K562 (cell line): ENCODE measurements at regions not wholly inside any gene's neighbourhood (a gene's known extent, or its start where the extent isn't known, plus 50 kb on each side); places are given as distances from the start of the nearest gene placed in this dataset.

Experiments
- ATAC-seq: fragments of 200-7000 bp; cut with Tn5 transposase; 3 replicates; pipeline ENCODE4 v1.9.1; 2020; ENCODE audit warnings: moderate library complexity
- BruUV-seq: library from RNA; stranded (reverse); fragments of 400-500 nt; replicated peaks from 2 replicates; lab custom pipeline; 2021; lab: Mats Ljungman, UMichigan
- CTCF ChIA-PET: fragments of 300-600 bp; formaldehyde crosslinking; extraction: SDS; loops from one replicate; lab custom pipeline; 2021; ENCODE audit warnings: low intra/inter-chr PET ratio; lab: Yijun Ruan, JAX
- POLR2A ChIA-PET: fragments of 300-600, 350-650 bp; sonication (Branson Sonifier 250); formaldehyde crosslinking; extraction: SDS; loops from one replicate; lab custom pipeline; 2021; ENCODE audit warnings: antibody characterized with exemption, inconsistent platforms; lab: Yijun Ruan, JAX
- DNase-seq, 4 experiments: peaks; one replicate each; pipeline versions ENCODE4 v3.0.0 to v3.0.0-alpha.2; 2011 to 2018; ENCODE audit warnings: low spot score in 3 of 4, mixed read lengths in 3 of 4; ENCODE audit errors: extremely low read depth in 1 of 4
- FAIRE-seq: peaks from 2 replicates; lab custom pipeline; 2011; peaks lifted over from hg19 to GRCh38; lab: Jason Lieb, UNC
- H2AFZ ChIP-seq: 2 replicates; pipeline ENCODE4 v1.6.0; 2011; ENCODE audit warnings: low read depth, low read length, control low read depth, inconsistent platforms
- H3K27ac ChIP-seq: fragments of 200-600 bp; 3 replicates; pipeline ENCODE4 v1.8.0; 2011; ENCODE audit warnings: low read depth, mild to moderate bottlenecking, control low read depth, inconsistent platforms, low read length, moderate library complexity, mixed read lengths; ENCODE audit errors: extremely low read depth
- H3K27me3 ChIP-seq, 2 experiments: fragments of 300-600 bp in 1 of 2; 2 replicates in 1 of 2; 3 replicates in 1 of 2; pipeline versions ENCODE4 v1.6.0 to v1.8.0; 2011; ENCODE audit warnings: inconsistent platforms in 2 of 2, low read length in 2 of 2, mild to moderate bottlenecking in 1 of 2, mixed read lengths in 1 of 2, moderate library complexity in 1 of 2; ENCODE audit not compliant: control insufficient read depth in 2 of 2, insufficient read depth in 2 of 2
- H3K36me3 ChIP-seq: fragments of 300-600 bp; 3 replicates; pipeline ENCODE4 v1.8.0; 2011; ENCODE audit warnings: mild to moderate bottlenecking, low read length, inconsistent platforms; ENCODE audit not compliant: control insufficient read depth, insufficient read depth
- H3K4me1 ChIP-seq, 2 experiments: fragments of 200-600 bp in 1 of 2; replicated peaks in 1 of 2; 2 replicates in 1 of 2; 3 replicates in 1 of 2; pipeline versions ENCODE4 v1.5.1 to v1.8.0; 2011; ENCODE audit warnings: inconsistent platforms in 2 of 2, low read length in 2 of 2, mild to moderate bottlenecking in 1 of 2, mixed read lengths in 1 of 2, moderate library complexity in 1 of 2; ENCODE audit not compliant: control insufficient read depth in 2 of 2, insufficient read depth in 2 of 2
- H3K4me2 ChIP-seq: 2 replicates; pipeline ENCODE4 v1.6.1; 2011; ENCODE audit warnings: low read length, control low read depth, inconsistent platforms, mixed read lengths; ENCODE audit not compliant: insufficient read depth
- H3K4me3 ChIP-seq: fragments of 200-600 bp; sonication (generic), shearing (Covaris generic); 2 replicates; pipeline ENCODE4 v1.5.1; 2016; ENCODE audit warnings: control low read depth, inconsistent platforms
- H3K79me2 ChIP-seq: fragments of 200-600 bp; 3 replicates; pipeline ENCODE4 v1.8.0; 2011; ENCODE audit warnings: low read length, inconsistent platforms; ENCODE audit not compliant: control insufficient read depth, insufficient read depth
- H3K9ac ChIP-seq, 2 experiments: 2 replicates each; pipeline versions ENCODE4 v1.6.0 to v1.6.1; 2011; ENCODE audit warnings: low read depth in 2 of 2, low read length in 2 of 2, control low read depth in 1 of 2, inconsistent platforms in 1 of 2, mild to moderate bottlenecking in 1 of 2, mixed read lengths in 1 of 2; ENCODE audit not compliant: insufficient read depth in 1 of 2
- H3K9me1 ChIP-seq: one replicate; pipeline ENCODE4 v1.6.0; 2011; ENCODE audit warnings: inconsistent platforms, mild to moderate bottlenecking, low read length, moderate library complexity; ENCODE audit not compliant: control insufficient read depth, insufficient read depth
- H3K9me3 ChIP-seq: replicated peaks from 2 replicates; pipeline ENCODE4 v1.5.1; 2011; ENCODE audit warnings: low read depth, low read length, inconsistent platforms; ENCODE audit not compliant: control insufficient read depth, insufficient read depth
- H4K20me1 ChIP-seq: replicated peaks from 2 replicates; pipeline ENCODE4 v1.6.1; 2011; ENCODE audit warnings: low read length, inconsistent platforms, mixed read lengths; ENCODE audit not compliant: control insufficient read depth, insufficient read depth
- ELF1 ChIP-seq: fragments of 200-800 bp; sonication (Bioruptor generic); IDR thresholded peaks from 2 replicates; pipeline ENCODE4 v1.6.1; 2016; ENCODE audit warnings: missing genetic modification characterization, missing compliant biosample characterization
- ELF4 ChIP-seq: fragments of 450-650 bp; formaldehyde crosslinking; IDR thresholded peaks from 2 replicates; pipeline ENCODE4 v1.4.0; 2022; ENCODE audit warnings: missing genetic modification characterization
- HCFC1 ChIP-seq: IDR thresholded peaks from 2 replicates; pipeline ENCODE4 v1.6.1; 2012; ENCODE audit warnings: low read depth, low read length, improper control_type of control experiment
- HDAC6 ChIP-seq: IDR thresholded peaks from 2 replicates; pipeline ENCODE4 v1.6.1; 2012; ENCODE audit warnings: low read depth, mild to moderate bottlenecking, control low read depth, inconsistent platforms, low read length, moderate library complexity
- LEF1 ChIP-seq: fragments of 450-650 bp; IDR thresholded peaks from 2 replicates; pipeline ENCODE4 v1.6.1; 2016; ENCODE audit warnings: mild to moderate bottlenecking
- NR2F6 ChIP-seq: fragments of 450-650 bp; formaldehyde crosslinking; IDR thresholded peaks from 2 replicates; pipeline ENCODE4 v1.4.0; 2020; ENCODE audit warnings: mild to moderate bottlenecking
- PHB2 ChIP-seq: fragments of 450-650 bp; IDR thresholded peaks from 2 replicates; pipeline ENCODE4 v1.6.1; 2017; ENCODE audit warnings: low read depth
- PHF8 ChIP-seq: fragments of 200-600 bp; sonication (generic); IDR thresholded peaks from 2 replicates; pipeline ENCODE4 v1.6.1; 2012; ENCODE audit warnings: mixed run types, mild to moderate bottlenecking, inconsistent platforms, low read length, moderate library complexity, borderline replicate concordance
- POLR2B ChIP-seq: fragments of 450-650 bp; IDR thresholded peaks from 2 replicates; pipeline ENCODE4 v1.6.1; 2018; ENCODE audit warnings: low read depth; ENCODE audit not compliant: partially characterized antibody
- SIRT6 ChIP-seq: IDR thresholded peaks from one replicate; pipeline ENCODE4 v1.6.1; 2012; ENCODE audit warnings: low read depth, mild to moderate bottlenecking, control low read depth, inconsistent platforms, low read length, moderate library complexity
- TCF3 ChIP-seq: sonication (generic); formaldehyde crosslinking; IDR thresholded peaks from 2 replicates; pipeline ENCODE4 v1.4.0; 2020; ENCODE audit warnings: mild to moderate bottlenecking, missing genetic modification reagents
- ZNF431 ChIP-seq: sonication (generic); formaldehyde crosslinking; IDR thresholded peaks from 2 replicates; pipeline ENCODE4 v1.8.0; 2022; ENCODE audit warnings: mild to moderate bottlenecking, missing genetic modification reagents
- ZNF707 ChIP-seq: fragments of 250-450 bp; sonication (Bioruptor Pico); conservative IDR thresholded peaks from 2 replicates; pipeline ENCODE4 v1.8.0; 2022; ENCODE audit warnings: inconsistent platforms, mild to moderate bottlenecking, moderate library complexity
- ZNF830 ChIP-seq: fragments of 250-450 bp; sonication (Bioruptor Pico); IDR thresholded peaks from 2 replicates; pipeline ENCODE4 v1.5.0; 2021; ENCODE audit warnings: mild to moderate bottlenecking
- WGBS: fragments of 100-300 bp; shearing (Covaris generic); methylation state at CpG from one replicate; pipeline ENCODE4 v1.1.6; 2016; ENCODE audit warnings: low coverage, mixed read lengths; ENCODE audit not compliant: insufficient coverage; ENCODE audit errors: missing lambda C conversion rate; 5-methylcytosine and 5-hydroxymethylcytosine counted together
- in situ Hi-C: fragments of 300-500 bp; cut with MboI; formaldehyde crosslinking; loops from 4 replicates; pipeline ENCODE4 v1.15.0; 2018; ENCODE audit warnings: inconsistent platforms, mixed read lengths
- intact Hi-C: fragments of 100-400 bp; cut with micrococcal nuclease; formaldehyde crosslinking; loops from 2 replicates; pipeline ENCODE4 v1.14.2; 2022
- TF ChIP-seq, protein P1 (sequence below): fragments of 250-450 bp; sonication (Bioruptor Pico); IDR thresholded peaks from 2 replicates; pipeline ENCODE4 v1.5.0; 2020; ENCODE audit warnings: mild to moderate bottlenecking, borderline replicate concordance
- TF ChIP-seq, protein P2 (sequence below): IDR thresholded peaks from 2 replicates; pipeline ENCODE4 v1.6.1; 2011; ENCODE audit warnings: borderline replicate concordance, low read depth, mild to moderate bottlenecking, moderate library complexity, low read length; ENCODE audit not compliant: insufficient read depth, poor library complexity, severe bottlenecking
- TF ChIP-seq, protein P3 (sequence below): sonication (generic); formaldehyde crosslinking; IDR thresholded peaks from 2 replicates; pipeline ENCODE4 v1.8.1; 2023; ENCODE audit warnings: mild to moderate bottlenecking, missing genetic modification reagents, moderate library complexity
- TF ChIP-seq, protein P4 (sequence below): fragments of 450-650 bp; formaldehyde crosslinking; IDR thresholded peaks from 2 replicates; pipeline ENCODE4 v1.4.0; 2020; ENCODE audit warnings: mild to moderate bottlenecking

DNA sequence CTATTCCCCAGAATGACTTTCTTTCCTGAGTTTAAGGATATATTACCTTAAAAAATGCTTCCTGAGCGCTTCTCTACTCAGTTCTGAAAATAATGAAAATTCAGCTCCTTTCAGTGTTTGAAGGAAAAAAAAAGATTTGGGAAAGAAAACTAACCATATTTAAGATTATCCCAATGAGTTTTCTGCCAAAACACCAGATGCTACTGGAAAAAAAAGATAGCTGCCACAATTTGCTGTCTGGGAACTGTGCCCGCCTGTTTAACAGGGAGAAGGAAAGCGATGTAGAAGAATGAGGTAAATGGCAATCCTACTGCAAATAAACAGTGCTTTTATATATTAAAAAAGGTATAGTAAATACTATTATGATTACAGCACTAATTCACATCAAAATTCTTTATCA is 367.6 kb upstream of the PRICKLE1 start:
- Histone ChIP-seq H2AFZ (no peak overlapping the region), H3K27ac (no peak overlapping the region), H3K4me2 (no peak overlapping the region), H3K9me3 (no peaks in the 10 kb centered on the region), H3K9ac (no peak overlapping the region), H3K4me3 (no peak overlapping the region), H3K9me1 (no peaks in the 10 kb centered on the region), H4K20me1 (no peaks in the 10 kb centered on the region), H3K4me1 (no peaks in the 10 kb centered on the region), H3K79me2 (no peaks in the 10 kb centered on the region), H3K36me3 (no peaks in the 10 kb centered on the region), H3K27me3 (no peaks in the 10 kb centered on the region)
- POLR2A ChIA-PET: no interaction called here
- no TSS peak for BruUV-seq
- in situ Hi-C loops: no loop called here
- ATAC-seq (no peak), DNase-seq (no peak), FAIRE-seq (no peak)
- CTCF ChIA-PET: no interaction called here
- WGBS: 26% methylated on average over 3 of the region's 3 CpGs
- intact Hi-C loops: no loop called here
- TF ChIP-seq ELF1 (tag): no peak
- no peak for TF ChIP-seq SIRT6
- no peak for TF ChIP-seq ZNF707
- TF ChIP-seq PHF8: no peak
- no peak for TF ChIP-seq POLR2B
- TF ChIP-seq, protein P1, sequence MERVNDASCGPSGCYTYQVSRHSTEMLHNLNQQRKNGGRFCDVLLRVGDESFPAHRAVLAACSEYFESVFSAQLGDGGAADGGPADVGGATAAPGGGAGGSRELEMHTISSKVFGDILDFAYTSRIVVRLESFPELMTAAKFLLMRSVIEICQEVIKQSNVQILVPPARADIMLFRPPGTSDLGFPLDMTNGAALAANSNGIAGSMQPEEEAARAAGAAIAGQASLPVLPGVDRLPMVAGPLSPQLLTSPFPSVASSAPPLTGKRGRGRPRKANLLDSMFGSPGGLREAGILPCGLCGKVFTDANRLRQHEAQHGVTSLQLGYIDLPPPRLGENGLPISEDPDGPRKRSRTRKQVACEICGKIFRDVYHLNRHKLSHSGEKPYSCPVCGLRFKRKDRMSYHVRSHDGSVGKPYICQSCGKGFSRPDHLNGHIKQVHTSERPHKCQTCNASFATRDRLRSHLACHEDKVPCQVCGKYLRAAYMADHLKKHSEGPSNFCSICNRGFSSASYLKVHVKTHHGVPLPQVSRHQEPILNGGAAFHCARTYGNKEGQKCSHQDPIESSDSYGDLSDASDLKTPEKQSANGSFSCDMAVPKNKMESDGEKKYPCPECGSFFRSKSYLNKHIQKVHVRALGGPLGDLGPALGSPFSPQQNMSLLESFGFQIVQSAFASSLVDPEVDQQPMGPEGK (CRISPR knock-in tag): no peak
- no peak for TF ChIP-seq HCFC1
- TF ChIP-seq, protein P2, sequence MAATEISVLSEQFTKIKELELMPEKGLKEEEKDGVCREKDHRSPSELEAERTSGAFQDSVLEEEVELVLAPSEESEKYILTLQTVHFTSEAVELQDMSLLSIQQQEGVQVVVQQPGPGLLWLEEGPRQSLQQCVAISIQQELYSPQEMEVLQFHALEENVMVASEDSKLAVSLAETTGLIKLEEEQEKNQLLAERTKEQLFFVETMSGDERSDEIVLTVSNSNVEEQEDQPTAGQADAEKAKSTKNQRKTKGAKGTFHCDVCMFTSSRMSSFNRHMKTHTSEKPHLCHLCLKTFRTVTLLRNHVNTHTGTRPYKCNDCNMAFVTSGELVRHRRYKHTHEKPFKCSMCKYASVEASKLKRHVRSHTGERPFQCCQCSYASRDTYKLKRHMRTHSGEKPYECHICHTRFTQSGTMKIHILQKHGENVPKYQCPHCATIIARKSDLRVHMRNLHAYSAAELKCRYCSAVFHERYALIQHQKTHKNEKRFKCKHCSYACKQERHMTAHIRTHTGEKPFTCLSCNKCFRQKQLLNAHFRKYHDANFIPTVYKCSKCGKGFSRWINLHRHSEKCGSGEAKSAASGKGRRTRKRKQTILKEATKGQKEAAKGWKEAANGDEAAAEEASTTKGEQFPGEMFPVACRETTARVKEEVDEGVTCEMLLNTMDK: no peak
- TF ChIP-seq, protein P3, sequence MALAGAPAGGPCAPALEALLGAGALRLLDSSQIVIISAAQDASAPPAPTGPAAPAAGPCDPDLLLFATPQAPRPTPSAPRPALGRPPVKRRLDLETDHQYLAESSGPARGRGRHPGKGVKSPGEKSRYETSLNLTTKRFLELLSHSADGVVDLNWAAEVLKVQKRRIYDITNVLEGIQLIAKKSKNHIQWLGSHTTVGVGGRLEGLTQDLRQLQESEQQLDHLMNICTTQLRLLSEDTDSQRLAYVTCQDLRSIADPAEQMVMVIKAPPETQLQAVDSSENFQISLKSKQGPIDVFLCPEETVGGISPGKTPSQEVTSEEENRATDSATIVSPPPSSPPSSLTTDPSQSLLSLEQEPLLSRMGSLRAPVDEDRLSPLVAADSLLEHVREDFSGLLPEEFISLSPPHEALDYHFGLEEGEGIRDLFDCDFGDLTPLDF (CRISPR knock-in tag): no peak
- no peak for TF ChIP-seq ZNF830
- TF ChIP-seq HDAC6: no peak
- TF ChIP-seq TCF3 (CRISPR knock-in tag): no peak
- TF ChIP-seq, protein P4, sequence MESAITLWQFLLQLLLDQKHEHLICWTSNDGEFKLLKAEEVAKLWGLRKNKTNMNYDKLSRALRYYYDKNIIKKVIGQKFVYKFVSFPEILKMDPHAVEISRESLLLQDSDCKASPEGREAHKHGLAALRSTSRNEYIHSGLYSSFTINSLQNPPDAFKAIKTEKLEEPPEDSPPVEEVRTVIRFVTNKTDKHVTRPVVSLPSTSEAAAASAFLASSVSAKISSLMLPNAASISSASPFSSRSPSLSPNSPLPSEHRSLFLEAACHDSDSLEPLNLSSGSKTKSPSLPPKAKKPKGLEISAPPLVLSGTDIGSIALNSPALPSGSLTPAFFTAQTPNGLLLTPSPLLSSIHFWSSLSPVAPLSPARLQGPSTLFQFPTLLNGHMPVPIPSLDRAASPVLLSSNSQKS (CRISPR knock-in tag): no peak
- no peak for TF ChIP-seq PHB2
- TF ChIP-seq NR2F6 (CRISPR knock-in tag): no peak
- TF ChIP-seq ZNF431 (CRISPR knock-in tag): no peak
- no peak for TF ChIP-seq LEF1
- no peak for TF ChIP-seq ELF4 (CRISPR knock-in tag)
